ENCODE measurements at regions not wholly inside any gene's neighbourhood (a gene's known extent, or its start where the extent isn't known, plus 50 kb on each side); places are given as distances from the start of the nearest gene placed in this dataset.

DNA sequence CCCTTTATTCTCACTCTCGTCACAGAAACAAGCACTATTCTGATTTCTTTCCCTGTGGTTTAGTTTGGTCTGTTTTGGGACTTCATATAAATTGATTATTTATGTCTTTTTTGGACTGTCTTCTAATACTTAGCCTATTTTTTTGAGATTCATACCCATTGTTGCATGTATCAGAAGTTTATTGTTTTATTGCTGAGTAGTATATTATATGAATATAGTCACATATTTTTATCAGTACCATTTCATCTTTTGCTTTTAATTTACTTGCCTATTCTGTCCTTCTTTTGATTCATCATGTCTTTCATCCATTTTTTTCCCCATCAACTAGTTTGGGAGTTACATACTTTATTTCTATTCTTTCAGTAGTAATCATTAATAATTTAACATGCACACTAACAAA is 112.0 kb downstream of the ID4 start:
- TF ChIP-seq, protein P1, sequence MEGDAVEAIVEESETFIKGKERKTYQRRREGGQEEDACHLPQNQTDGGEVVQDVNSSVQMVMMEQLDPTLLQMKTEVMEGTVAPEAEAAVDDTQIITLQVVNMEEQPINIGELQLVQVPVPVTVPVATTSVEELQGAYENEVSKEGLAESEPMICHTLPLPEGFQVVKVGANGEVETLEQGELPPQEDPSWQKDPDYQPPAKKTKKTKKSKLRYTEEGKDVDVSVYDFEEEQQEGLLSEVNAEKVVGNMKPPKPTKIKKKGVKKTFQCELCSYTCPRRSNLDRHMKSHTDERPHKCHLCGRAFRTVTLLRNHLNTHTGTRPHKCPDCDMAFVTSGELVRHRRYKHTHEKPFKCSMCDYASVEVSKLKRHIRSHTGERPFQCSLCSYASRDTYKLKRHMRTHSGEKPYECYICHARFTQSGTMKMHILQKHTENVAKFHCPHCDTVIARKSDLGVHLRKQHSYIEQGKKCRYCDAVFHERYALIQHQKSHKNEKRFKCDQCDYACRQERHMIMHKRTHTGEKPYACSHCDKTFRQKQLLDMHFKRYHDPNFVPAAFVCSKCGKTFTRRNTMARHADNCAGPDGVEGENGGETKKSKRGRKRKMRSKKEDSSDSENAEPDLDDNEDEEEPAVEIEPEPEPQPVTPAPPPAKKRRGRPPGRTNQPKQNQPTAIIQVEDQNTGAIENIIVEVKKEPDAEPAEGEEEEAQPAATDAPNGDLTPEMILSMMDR (IDR thresholded peaks at IDR 0.05 in 8 of 11, conservative IDR thresholded peaks at IDR 0.05 in 3 of 11) = no peak
- TF ChIP-seq POLR2AphosphoS5 (IDR thresholded peaks at IDR 0.05) = no peak
- TF ChIP-seq POLR2A (IDR thresholded peaks at IDR 0.05) = no peak

Data from spleen (tissue), 7 donors.